GM18868 (cell line): ENCODE measurements at regions not wholly inside any gene's neighbourhood (a gene's known extent, or its start where the extent isn't known, plus 50 kb on each side); places are given as distances from the start of the nearest gene placed in this dataset.
"Not testable (repeated sequence)": the region's sequence is repeated elsewhere in the genome, so short reads cannot be mapped to it uniquely, and the experiment has no call there.

ENCODE experiments used
- ATAC-seq: cut with Tn5 transposase; IDR thresholded peaks from one replicate; pipeline ENCODE4 v1.9.1; 2021; ENCODE audit warnings: mild to moderate bottlenecking, moderate library complexity; ENCODE audit not compliant: unreplicated experiment

DNA sequence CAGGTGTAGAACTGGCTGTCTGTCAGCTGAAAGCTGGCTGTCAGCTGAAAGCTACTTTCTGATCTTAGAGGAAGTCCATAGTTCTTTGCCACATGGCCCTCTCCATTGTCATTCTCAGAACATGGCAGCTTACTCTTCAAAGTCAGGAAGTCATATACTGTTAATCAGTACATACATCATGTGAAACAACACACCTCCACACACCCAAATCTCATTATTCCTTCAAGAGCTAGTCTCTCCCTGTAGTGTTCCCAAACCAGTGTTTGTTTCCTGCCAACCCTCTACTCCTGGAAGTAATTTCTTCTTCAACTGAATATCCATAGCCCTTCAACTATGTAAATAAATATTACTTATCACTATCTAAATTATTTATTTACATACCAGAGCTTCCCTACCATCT, 58.9 kb downstream of the OR5AK2 start:
- ATAC-seq, result no peak

- ATAC-seq, result no peak
These were observed 61.0 kb downstream of the OR5AK2 start for GRCh38 chr11:57049749-57050148.

GRCh38 chr11:57054817-57055216, 66.1 kb downstream of the OR5AK2 start:
- ATAC-seq, result no peak

GRCh38 chr11:57055744-57056143, 67.0 kb downstream of the OR5AK2 start:
- ATAC-seq, result no peak

GRCh38 chr11:57056735-57057134, 68.0 kb downstream of the OR5AK2 start:
- no peak for ATAC-seq

- ATAC-seq, result no peak
These were observed 68.8 kb downstream of the OR5AK2 start for GRCh38 chr11:57057561-57057960.

- ATAC-seq, result not testable (repeated sequence)
These were observed 74.2 kb downstream of the OR5AK2 start for GRCh38 chr11:57062957-57063356.

- ATAC-seq, result no peak
These were observed 81.2 kb downstream of the OR5AK2 start for GRCh38 chr11:57069942-57070341.

- ATAC-seq, result no peak
These were observed 83.1 kb downstream of the OR5AK2 start for GRCh38 chr11:57071829-57072228.

DNA sequence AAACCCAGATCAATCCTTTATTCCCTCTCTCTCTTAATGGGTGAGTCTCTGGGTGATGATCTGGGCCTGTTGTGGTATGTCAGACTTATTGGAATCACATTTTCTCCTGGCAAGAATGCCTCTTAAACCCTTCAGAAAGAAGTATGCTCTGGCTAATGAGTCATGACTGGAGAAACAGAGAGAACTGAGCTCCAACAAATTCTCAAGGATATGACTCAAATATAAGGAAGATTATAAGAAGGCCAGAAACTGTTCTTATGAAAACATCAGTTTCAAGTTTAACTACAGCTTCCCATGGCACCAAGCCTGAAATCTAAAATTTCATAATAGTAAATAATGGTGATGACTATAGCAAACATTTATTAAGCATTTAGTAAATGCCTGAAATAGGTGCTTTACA, 83.9 kb downstream of the OR5AK2 start:
- ATAC-seq, result no peak

GRCh38 chr11:57073128-57073527, 84.4 kb downstream of the OR5AK2 start:
- ATAC-seq, result no peak

- ATAC-seq, result no peak
These were observed 92.6 kb downstream of the OR5AK2 start for GRCh38 chr11:57081356-57081755.

DNA sequence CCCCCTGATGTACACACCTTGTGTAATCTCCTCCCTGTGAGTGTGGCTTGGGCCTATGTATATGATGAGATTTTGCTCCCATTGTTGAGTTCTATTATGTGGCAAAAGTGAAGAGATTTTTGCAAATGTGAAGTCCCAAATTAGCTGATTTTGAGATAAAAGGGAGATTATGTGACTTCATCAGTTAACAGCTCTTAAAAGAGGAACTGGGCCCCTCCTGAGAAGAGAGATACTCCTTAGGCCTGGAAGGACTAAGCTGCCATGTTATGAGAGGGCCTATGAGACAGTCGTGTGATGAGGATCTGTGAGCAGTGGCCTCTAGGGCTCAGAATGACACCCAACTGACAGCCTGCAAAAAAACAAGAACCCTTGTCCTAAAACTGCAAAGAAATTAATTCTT, 93.4 kb downstream of the OR5AK2 start:
- no peak for ATAC-seq

DNA sequence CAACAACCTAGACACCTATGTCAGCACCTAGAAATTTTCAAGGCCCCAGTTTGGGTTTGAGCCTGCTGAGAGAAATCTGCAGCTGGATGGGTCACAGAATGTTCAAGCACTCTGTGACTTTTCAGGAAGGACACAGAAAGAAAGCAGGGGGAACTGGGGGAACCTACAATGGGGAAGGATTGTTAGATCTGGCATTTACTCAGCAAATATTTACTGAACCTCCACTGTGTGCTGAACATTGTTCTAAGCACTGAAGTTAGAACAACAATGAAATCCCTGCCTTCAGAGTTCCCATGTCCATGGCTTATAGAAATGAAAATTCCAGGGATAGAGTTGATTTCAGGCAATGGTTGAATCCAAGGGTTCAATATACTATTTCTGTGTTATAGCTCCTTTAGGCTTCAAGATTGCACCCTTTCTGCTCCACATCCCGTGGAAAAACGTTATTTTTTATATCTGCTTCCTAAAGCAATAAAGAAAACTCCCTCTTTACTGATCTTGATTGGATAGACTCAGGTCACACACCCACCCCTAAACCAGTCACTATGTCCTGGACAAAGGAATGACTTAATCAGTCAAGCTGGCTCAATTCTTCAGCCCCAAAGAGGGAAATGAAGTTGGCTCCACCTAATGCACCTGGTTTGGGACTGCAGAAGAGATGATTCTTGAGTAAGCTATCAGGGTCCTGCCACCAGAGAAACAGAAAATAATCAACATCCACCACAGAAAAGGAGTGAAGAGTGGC, 95.1 kb downstream of the OR5AK2 start:
- ATAC-seq, result no peak

GRCh38 chr11:57085611-57086010, 96.1 kb upstream of the LRRC55 start:
- no peak for ATAC-seq

- ATAC-seq, result no peak
These were observed 93.8 kb upstream of the LRRC55 start for GRCh38 chr11:57087991-57088390.

- no peak for ATAC-seq
These were observed 89.6 kb upstream of the LRRC55 start for GRCh38 chr11:57092028-57092698.

GRCh38 chr11:57094181-57094935, 87.4 kb upstream of the LRRC55 start:
- no peak for ATAC-seq

GRCh38 chr11:57095417-57095816, 86.3 kb upstream of the LRRC55 start:
- ATAC-seq, result no peak

DNA sequence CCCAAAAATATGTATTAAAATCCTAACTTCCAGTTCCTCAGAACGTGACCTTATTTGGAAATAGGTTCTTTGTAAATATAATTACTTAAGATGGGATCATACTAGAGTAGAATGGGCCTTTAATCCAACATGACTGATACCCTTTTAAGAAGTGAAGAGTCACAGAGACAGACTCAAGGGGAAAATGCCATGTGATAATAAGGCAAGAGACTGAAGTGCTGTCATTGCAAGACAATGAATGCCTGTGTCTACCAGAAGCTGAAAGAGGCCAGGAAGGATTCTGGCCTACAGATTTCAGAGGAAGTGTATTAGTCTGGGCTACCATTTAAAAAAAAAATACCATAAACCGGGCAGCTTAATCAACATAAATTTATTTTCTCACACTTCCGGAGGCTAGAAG, 85.9 kb upstream of the LRRC55 start:
- ATAC-seq, result no peak

DNA sequence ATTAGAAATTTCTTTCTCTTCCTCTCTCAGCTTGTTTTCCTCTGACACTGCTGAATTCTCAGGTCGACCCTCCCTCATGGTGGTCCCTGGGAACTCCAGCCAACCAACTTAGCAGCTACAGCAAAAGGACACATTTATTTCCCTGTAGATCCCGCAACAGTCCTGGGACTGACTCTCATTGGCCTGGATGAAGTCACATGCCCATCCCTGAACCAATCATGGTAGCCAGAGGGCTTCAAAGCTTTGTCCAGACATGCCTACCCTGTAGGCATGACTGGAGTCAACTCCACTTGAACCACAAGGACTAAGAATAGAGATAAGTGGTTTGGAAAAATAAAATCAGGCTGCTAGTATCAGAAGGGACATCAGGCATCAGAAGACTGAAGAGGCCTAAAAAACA, 84.6 kb upstream of the LRRC55 start:
- ATAC-seq, result no peak

DNA sequence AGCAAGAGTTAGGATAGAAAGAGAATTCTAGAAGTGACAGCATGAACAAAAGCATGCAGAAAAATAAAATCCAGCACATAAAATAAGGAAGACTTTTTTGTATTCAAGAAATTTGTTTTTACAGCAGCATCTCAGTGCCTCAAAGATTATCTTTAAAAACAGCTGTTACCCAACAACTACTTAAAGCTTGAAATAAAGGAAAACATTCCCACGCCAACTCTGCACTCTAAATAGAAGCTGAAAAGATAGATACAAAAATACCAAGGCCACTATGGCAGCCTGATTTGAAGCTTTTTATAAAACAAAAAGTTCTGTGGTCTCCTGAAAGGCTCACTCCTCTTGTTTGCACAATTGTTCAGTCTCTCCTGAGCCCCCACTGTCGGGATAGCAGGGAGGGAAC, 83.6 kb upstream of the LRRC55 start:
- no peak for ATAC-seq
